ENCODE measurements at regions not wholly inside any gene's neighbourhood (a gene's known extent, or its start where the extent isn't known, plus 50 kb on each side); places are given as distances from the start of the nearest gene placed in this dataset.

DNA sequence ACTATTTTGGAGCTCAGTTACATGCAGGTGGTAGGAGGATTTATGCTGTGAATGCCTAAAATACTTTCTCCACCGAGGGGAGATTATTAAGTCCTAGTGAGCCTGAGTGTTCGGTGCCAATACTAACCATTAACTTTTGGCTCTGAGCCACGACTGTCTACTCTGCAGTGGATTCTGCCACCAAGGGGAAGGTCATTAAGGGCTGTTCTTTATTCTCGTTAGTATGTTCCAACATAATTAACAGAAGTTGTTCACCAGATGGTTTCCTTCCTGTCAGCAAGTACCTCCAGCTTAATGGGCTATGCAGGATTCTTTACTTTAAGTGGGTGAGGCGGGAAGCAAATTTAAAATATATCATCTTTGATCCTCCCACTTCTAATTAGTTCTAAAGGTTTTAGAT, 326.3 kb downstream of the BMP4 start:
- TF ChIP-seq, protein P1, sequence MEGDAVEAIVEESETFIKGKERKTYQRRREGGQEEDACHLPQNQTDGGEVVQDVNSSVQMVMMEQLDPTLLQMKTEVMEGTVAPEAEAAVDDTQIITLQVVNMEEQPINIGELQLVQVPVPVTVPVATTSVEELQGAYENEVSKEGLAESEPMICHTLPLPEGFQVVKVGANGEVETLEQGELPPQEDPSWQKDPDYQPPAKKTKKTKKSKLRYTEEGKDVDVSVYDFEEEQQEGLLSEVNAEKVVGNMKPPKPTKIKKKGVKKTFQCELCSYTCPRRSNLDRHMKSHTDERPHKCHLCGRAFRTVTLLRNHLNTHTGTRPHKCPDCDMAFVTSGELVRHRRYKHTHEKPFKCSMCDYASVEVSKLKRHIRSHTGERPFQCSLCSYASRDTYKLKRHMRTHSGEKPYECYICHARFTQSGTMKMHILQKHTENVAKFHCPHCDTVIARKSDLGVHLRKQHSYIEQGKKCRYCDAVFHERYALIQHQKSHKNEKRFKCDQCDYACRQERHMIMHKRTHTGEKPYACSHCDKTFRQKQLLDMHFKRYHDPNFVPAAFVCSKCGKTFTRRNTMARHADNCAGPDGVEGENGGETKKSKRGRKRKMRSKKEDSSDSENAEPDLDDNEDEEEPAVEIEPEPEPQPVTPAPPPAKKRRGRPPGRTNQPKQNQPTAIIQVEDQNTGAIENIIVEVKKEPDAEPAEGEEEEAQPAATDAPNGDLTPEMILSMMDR (IDR thresholded peaks at IDR 0.05; ENCODE audit: insufficient read depth, missing control alignments) = no peak
- no peak for DNase-seq (ENCODE audit: insufficient read length, low spot score)
- no peak for FAIRE-seq

DNA sequence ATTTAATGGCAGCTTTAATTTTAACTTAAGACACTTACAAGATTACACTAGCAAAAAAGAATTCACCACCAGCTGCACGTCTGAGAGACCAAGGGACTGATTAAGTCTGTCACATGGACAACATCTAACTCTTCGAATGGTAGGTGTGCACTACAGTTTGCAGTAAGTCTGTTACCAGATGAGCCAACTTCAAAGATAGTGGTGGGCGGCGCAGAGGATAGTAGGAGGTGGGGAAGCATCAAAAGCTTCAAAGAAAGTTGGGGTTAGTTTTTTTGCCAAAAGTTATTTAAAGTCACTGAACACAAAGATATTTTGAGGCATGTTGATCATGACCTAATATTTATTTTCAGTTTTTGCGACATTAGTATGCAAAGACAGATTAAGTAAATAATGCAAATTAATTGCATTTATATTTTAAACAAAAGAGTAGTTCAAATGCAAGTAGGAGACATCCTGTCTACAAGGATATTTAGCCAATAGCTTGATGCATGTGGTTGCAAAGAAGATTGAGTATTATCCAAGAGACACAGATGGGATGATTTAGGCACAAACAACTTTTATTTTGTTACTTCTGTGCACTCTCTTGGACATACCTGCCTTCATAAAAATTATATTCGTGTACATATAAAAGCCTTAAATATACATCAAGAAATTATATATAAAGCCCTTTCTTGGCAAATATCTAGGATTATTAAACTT, 327.7 kb downstream of the BMP4 start:
- DNase-seq (ENCODE audit: insufficient read length, low spot score) (no peak), FAIRE-seq (no peak)
- TF ChIP-seq, protein P1 (IDR thresholded peaks at IDR 0.05; ENCODE audit: insufficient read depth, missing control alignments) = no peak

DNA sequence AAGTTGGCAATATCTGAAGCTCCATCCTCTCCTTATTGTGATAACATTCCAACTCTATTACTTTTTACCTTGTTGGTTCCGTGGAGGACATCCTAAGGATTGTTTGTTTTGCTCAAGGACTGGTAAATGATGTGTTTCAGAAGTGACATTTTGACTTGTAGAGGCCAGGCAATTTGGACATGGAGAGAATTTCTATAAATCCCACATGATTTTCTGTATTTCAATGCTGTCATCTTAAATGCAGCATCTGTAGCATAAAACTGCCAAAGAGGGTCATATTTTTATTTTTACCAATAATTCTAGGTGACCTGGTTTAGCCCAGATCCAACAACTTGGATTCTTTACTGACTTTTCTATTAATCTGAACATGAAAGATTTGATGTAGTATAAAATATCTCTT, 328.4 kb downstream of the BMP4 start:
- FAIRE-seq = no peak
- TF ChIP-seq, protein P1 (IDR thresholded peaks at IDR 0.05; ENCODE audit: insufficient read depth, missing control alignments) = no peak
- DNase-seq (ENCODE audit: insufficient read length, low spot score) = no peak

DNA sequence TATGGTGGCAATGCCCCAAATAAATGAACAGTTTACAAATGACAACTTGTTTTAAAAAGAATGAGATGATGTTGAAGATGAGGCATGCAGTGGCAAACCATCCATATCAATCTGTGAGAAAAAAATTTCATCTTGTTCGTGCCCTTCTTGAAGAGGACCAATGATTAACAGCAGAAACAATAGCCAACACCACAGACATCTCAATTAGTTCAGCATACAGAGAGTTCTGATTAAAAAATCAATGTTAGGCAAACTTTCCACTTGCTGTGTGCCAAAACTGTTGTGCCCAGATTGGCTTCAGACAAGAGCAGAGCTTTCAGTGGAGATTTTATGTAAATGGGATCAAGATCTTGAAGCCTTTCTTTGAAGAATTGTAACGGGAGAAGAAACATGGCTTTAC, 329.9 kb downstream of the BMP4 start:
- TF ChIP-seq, protein P1 (IDR thresholded peaks at IDR 0.05; ENCODE audit: insufficient read depth, missing control alignments) = no peak
- DNase-seq (ENCODE audit: insufficient read length, low spot score) (no peak), FAIRE-seq (no peak)

DNA sequence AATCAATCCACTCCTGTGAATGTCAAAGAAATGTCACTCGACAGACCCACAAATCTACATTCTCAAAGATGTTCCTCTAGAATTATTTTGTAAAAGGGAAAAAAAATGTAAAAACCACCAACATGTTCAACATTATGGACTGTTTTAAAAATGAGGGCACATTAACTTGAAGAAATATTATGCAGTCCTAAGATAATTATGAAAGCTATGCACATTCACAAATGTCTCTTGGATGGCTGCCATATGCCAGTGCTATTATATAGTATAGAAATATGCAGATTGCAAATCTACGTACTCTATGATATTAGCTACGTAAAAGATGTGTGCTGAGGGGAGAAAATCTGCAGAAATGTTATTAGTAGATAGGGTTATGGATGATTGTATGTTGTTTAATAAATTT, 334.2 kb downstream of the BMP4 start:
- FAIRE-seq = no peak
- TF ChIP-seq, protein P1 (IDR thresholded peaks at IDR 0.05; ENCODE audit: insufficient read depth, missing control alignments) = no peak
- no peak for DNase-seq (ENCODE audit: insufficient read length, low spot score)

DNA sequence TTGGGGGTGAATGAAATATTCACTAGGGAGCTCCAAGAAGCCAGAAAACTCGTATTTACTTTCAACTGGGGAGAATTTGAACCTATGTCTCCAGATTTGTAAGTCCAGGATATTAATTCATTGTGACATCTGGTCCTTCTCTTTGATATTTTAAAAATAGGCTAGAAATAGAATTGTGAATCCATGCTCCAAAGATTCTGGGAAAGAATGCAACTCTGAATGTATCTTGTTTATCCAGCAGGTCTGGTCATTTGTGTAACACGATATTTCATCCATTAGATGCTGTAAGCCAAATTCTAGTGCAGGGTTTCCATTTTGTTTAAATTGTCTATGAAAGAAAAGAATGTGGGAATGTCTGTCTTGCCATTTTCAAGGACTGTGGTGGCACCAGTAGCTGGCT, 334.7 kb downstream of the BMP4 start:
- no peak for FAIRE-seq

DNA sequence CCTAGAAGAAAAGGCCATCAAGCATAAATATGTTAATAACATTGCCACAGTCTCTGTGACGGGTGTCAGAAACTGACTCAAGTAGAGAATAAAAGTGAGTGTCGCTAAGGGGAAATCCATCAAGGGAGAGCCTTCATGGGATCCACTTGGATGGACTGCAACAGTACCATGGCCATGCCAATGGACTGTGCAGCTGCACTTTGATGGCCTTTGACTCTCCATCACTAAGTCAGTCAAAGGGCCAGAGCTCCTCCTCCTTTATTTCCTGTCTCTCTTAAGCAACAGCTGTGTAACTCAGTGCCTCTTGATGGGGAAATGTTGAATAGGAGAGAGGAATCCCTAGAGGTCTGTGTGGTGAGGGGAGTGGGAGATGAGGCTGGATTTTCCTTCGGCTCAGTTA, 335.2 kb downstream of the BMP4 start:
- TF ChIP-seq, protein P1 (IDR thresholded peaks at IDR 0.05; ENCODE audit: insufficient read depth, missing control alignments) = no peak
- FAIRE-seq = no peak
- DNase-seq (ENCODE audit: insufficient read length, low spot score) = no peak

More for the DNA sequence above, 334.7 kb downstream of the BMP4 start:
- TF ChIP-seq, protein P1 (IDR thresholded peaks at IDR 0.05; ENCODE audit: insufficient read depth, missing control alignments) = no peak
- no peak for DNase-seq (ENCODE audit: insufficient read length, low spot score)

Data from D721Med (cell line).